GM12892 (cell line): ENCODE measurements at regions not wholly inside any gene's neighbourhood (a gene's known extent, or its start where the extent isn't known, plus 50 kb on each side); places are given as distances from the start of the nearest gene placed in this dataset.

Experiments
- POLR2A ChIP-seq: IDR thresholded peaks from 2 replicates; pipeline ENCODE4 v1.6.1; 2011; ENCODE audit warnings: low read depth, low read length, control low read depth
- POLR2AphosphoS5 ChIP-seq: IDR thresholded peaks from 2 replicates; pipeline ENCODE4 v1.6.1; 2011; ENCODE audit warnings: low read depth, low read length, control low read depth
- TAF1 ChIP-seq: IDR thresholded peaks from 2 replicates; pipeline ENCODE4 v1.6.1; 2011; ENCODE audit warnings: low read depth, mild to moderate bottlenecking, control low read depth, low read length, borderline replicate concordance

DNA sequence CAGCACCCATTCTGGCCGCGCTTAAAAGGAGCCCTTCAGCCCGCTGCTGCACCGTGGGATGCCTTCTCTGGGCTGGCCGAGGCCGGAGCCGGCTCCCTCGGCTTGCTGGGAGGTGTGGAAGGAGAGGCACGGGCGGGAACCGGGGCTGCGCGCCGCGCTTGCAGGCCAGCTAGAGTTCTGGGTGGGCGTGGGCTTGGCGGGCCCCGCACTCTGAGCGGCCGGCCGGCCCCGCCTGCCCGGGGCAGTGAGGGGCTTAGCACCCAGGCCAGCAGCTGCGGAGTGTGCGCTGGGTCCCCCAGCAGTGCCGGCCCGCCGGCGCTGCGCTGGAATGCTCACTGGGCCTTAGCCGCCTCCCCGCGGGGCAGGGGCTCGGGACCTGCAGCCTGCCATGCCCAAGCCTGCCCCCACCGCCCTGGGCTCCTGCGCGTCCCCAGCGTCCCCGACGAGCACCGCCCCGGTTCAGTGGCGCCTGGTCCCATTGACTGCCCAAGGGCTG, 111.3 kb downstream of the PCDH18 start:
- TF ChIP-seq POLR2AphosphoS5: no peak
- no peak for TF ChIP-seq POLR2A
- no peak for TF ChIP-seq TAF1
